ENCODE measurements at regions not wholly inside any gene's neighbourhood (a gene's known extent, or its start where the extent isn't known, plus 50 kb on each side); places are given as distances from the start of the nearest gene placed in this dataset.
"Not testable (repeated sequence)": the region's sequence is repeated elsewhere in the genome, so short reads cannot be mapped to it uniquely, and the experiment has no call there.

- no peak for DNase-seq
Measured at GRCh38 chr6:170146640-170147039, 144.2 kb downstream of the DLL1 start.

- DNase-seq: not testable (repeated sequence)
Measured at GRCh38 chr6:170146131-170146530, 144.7 kb downstream of the DLL1 start.

GRCh38 chr6:170145716-170146115, 145.2 kb downstream of the DLL1 start:
- DNase-seq: peak in 1 of 2 experiments; percentile 24

GRCh38 chr6:170145272-170145592, 145.6 kb downstream of the DLL1 start:
- no peak for DNase-seq

GRCh38 chr6:170144571-170145271, 146.2 kb downstream of the DLL1 start:
- no peak for DNase-seq

- no peak for DNase-seq
Measured at GRCh38 chr6:170143401-170144150, 147.3 kb downstream of the DLL1 start.

- no peak for DNase-seq
Measured at GRCh38 chr6:170142559-170142958, 148.3 kb downstream of the DLL1 start.

- DNase-seq: not testable (repeated sequence)
Measured at GRCh38 chr6:170141061-170141460, 149.8 kb downstream of the DLL1 start.

- DNase-seq: no peak
Measured at GRCh38 chr6:170140129-170140528, 150.7 kb downstream of the DLL1 start.

- DNase-seq: no peak
Measured at GRCh38 chr6:170139531-170139930, 151.3 kb downstream of the DLL1 start.

GRCh38 chr6:170139046-170139445, 151.8 kb downstream of the DLL1 start:
- not testable (repeated sequence) for DNase-seq

GRCh38 chr6:170137911-170138910, 152.7 kb downstream of the DLL1 start:
- no peak for DNase-seq

- no peak for DNase-seq
Measured at GRCh38 chr6:170137176-170137891, 153.5 kb downstream of the DLL1 start.

- DNase-seq: no peak
Measured at GRCh38 chr6:170136541-170137175, 154.2 kb downstream of the DLL1 start.

GRCh38 chr6:170135821-170136471, 154.9 kb downstream of the DLL1 start:
- DNase-seq: no peak

GRCh38 chr6:170135461-170135820, 155.4 kb downstream of the DLL1 start:
- DNase-seq: no peak

- DNase-seq: no peak
Measured at GRCh38 chr6:170134471-170135440, 156.1 kb downstream of the DLL1 start.

- DNase-seq: no peak
Measured at GRCh38 chr6:170134031-170134470, 156.8 kb downstream of the DLL1 start.

- DNase-seq: no peak
Measured at GRCh38 chr6:170132561-170132991, 158.3 kb downstream of the DLL1 start.

GRCh38 chr6:170132011-170132521, 158.8 kb downstream of the DLL1 start:
- DNase-seq: no peak

Measured in stimulated activated CD4-positive, alpha-beta T cell treated with anti-CD3 and anti-CD28 coated beads, Interleukin-4, amount 100 ng/mL, for 4 hours (primary cell).